Stimulated activated CD4-positive, alpha-beta T cell treated with anti-CD3 and anti-CD28 coated beads, Interleukin-15, amount 100 ng/mL, for 48 hours (primary cell): ENCODE measurements at regions not wholly inside any gene's neighbourhood (a gene's known extent, or its start where the extent isn't known, plus 50 kb on each side); places are given as distances from the start of the nearest gene placed in this dataset.
"Not testable (repeated sequence)": the region's sequence is repeated elsewhere in the genome, so short reads cannot be mapped to it uniquely, and the experiment has no call there.

ENCODE experiments used
- DNase-seq, 2 donors: peaks; one replicate each; pipeline ENCODE4 v3.0.0-alpha.2; 2020; ENCODE audit warnings: low read depth in 2 of 2

DNA sequence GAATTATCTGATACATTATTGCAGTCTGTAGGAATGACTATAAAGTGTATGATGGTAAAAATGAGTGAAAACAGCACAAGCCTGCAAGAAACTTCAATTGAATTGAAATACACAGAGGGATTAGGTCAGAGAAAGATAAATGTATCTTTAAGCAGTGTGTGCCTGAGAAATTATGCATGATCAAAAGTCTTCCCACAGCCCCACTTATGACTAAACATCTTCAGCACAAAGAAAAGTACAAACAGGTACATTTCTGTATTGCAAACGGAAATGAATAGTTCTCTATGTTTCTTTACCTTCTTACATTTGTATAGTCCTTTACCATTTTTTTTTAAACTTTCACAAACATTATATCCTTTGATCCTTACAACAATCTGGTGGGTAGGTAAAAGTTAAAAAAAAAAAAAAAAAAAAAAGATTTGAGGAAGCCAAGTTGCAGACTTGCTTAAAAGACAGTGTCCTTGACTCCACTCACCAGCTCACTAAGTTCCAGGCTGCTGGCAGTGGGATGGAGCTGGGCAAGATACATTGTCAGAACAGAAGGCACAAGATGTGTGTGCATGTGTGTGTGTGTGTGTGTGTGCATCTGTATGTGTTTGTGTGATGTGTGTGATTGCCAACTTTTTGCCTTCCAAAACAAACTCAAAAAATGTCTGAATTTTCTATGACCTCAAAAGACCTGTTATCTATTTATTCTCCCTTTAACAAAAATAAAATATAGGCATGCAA, 423.7 kb upstream of the ACVR2A start:
- no peak for DNase-seq

DNA sequence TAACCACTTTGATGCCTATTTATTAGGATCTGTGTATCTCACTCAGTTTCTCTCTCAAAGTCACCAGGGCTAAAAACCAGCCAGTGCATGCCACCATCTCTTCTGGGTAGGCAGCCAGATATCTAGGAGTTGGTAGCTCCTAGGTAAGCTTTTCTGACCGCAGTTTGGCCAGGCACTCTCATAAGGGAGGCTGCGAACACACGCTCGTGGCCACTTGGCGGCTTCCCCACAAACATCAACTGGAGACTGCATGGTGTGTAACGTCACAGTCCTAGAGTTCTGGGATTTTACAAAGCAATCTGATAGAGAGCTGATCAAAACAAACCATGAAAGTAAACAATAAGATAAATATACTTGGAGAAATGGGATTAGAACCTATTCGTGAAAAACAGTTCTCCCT, 424.3 kb upstream of the ACVR2A start:
- no peak for DNase-seq

DNA sequence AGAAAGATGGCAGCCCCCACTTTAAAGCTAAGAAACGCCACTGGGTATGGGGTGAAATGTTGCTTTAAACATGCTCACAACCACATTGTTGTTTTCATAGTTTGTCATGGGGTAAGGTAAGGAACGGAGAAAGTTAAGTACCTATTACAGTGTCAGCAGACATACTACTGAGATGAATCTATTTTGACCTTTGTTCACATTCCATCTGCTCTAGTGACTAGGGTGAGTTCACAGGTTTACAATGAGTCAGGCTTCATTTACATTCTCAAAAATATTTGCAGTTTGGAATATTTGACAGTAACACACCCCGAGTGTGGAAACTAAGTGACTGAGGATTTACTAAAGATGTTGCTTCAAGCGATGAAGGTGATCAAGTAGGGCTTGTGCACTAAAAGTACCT, 428.7 kb upstream of the ACVR2A start:
- no peak for DNase-seq

DNA sequence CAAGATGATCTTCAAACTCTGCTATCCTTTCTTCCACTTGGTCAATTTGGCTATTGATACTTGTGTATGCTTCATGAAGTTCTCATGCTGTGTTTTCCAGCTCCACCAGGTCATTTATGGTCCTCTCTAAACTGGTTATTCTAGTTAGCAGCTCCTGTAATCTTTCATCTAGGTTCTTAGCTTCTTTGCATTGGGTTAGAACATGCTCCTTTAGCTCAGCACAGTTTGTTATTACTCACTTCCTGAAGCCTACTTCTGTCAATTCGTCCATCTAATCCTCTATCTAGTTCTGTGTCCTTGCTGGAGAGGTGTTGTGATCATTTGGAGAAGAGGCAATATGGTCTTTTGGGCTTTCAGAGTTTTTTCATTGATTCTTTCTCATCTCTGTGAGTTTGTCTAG, 430.2 kb upstream of the ACVR2A start:
- not testable (repeated sequence) for DNase-seq

DNA sequence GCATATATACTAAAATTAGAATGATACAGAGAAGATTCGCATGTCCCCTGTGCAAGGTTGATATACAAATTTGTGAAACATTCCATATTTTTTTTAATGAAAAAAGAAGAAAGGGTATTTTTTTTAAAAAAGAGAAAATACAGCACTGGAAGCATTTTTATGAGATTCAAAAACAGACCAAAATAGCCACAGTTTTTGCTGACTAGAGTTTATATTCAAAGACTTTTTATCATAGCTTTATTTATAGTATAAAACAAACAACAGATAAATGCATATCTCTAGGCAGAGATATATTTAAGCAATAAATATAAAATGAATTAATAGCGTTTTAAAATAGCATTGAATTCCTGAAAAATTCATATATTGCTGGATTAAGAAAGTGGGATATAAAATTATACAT, 436.5 kb upstream of the ACVR2A start:
- no peak for DNase-seq

DNA sequence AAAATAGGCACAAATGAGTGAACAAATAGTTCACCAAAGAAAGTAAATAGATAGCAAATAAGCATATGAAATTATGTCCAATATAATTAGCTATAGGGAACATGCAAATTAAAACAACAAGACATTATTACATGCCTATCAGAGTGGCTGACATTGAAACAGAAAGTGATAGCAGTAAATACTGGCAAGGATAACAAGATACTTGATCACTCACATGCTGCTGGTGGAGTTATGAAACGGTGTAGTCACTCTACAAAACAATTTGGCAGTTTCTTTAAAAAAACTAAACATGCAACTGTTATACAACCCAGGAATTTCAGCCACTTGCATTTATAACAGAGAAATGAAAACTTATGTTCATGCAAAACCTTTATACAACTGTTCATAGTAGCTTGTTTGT, 439.2 kb upstream of the ACVR2A start:
- DNase-seq, result no peak

DNA sequence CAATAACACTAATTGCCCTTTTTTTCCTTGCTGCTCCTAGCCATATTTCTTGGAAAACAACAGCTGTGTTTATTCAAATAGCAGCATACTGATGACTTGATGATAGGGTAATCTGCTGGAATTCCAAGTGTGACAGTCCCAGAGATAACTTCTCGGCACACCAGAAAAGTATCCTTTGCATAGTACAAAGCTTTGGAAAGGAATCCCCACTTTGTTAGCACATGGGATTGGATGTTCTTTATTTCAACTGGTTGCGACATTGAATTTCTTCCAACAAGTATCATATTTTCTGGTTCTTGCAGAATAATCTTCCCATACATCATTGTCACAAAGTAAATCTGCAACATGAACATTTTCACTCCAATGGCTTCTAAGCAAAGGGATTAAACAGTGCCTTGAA, 445.8 kb upstream of the ACVR2A start:
- no peak for DNase-seq

DNA sequence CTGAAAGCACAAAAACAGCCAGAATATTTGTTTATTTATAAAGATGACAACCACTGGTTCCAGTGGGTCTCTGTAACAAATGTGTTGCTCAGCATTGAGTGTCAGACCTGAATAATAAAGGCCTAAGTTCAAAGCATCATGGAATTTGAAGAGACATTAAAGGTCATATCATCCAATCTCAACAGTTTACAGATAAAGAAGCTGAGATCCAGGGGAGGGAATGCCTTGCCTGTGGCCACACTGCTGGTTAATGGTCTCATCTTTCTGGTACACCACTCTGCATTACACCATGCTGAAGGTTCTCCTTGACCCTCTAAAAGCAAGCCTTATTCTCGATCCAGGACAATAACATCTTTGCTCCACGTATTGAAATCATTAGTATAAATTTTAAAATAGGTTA, 446.5 kb upstream of the ACVR2A start:
- DNase-seq, result no peak

DNA sequence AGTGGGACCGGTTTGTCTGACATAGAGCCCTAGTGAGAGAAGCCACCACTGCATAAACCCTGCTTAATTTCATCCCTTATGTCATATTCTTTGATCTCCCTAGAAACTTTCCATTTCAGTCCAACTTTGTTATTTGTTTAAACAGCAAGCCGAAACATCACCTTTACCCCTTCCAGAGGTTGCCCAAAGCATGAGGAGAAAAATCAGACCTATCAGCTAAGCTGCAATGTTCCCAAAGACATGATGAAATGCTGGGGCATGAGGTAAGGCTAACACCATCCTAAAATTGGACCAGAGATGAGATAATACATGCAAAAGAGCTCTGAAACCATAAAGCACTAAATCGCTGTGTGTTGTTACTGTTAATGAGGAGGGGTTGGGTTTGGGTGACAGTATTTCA, 447.9 kb upstream of the ACVR2A start:
- no peak for DNase-seq

DNA sequence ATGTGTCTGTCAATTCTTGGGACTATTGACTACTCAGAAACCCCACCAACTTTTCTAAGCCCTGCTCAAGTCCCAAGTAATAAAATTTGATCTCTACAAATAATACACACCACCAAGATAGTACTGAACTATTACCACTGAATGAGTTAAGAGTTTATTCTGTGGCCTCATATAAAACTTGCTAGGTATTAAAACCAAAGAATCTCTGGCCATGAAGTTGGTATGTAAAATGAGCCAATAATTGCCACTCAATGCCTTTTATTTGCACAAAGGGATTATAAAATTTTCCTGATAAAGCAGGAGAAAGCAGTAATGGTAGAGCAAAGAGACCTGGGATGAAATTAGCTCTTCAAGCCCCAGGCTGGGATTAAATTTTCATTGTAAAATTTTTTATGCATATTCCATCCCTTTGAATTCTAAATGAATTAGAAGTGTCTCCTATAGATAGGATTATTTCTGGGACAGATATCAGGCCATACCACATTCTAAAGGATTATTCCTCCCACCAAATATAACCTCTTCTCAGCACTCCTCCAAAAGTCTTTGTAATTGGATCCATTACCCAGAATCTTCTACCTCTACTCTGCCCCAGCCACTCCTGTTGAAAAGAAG, 450.5 kb upstream of the ACVR2A start:
- DNase-seq, result no peak

DNA sequence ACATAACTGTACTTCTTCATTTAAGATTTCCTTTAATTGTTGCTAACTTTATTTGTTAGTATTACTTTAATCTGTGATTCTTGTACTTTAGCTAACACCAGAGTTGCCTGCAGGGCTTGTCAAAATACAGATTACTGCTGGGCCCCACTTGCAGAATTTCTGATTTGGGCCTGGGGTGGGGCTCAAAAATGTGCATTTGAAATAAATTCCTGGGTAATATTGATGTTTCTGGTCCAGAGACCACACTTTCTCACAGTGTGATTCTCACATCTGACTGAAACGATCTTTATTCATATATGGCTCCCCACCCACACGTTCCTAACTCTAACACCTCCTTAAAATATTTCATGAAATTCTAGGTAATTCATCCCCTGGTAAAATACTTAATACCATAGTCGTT, 452.6 kb upstream of the ACVR2A start:
- DNase-seq, result no peak

DNA sequence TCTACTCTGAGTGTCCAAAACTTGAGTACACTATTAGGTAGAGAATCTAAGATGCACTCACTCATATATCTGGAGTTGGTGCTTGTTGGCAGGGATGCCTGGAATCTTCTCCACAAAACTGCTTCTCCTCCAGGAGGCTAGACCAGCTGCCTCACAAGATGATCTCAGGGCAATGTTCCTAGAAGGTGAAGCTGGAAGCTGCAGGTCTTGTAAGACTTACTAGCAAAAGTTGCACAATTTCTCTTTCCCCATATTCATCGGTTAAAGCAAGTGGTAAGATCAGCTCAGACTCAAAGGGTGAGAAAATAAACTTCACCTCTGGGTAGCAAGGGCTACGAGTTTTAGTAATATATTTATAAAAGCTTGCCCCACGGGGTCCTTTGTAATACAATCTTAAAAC, 454.4 kb upstream of the ACVR2A start:
- DNase-seq, result no peak

DNA sequence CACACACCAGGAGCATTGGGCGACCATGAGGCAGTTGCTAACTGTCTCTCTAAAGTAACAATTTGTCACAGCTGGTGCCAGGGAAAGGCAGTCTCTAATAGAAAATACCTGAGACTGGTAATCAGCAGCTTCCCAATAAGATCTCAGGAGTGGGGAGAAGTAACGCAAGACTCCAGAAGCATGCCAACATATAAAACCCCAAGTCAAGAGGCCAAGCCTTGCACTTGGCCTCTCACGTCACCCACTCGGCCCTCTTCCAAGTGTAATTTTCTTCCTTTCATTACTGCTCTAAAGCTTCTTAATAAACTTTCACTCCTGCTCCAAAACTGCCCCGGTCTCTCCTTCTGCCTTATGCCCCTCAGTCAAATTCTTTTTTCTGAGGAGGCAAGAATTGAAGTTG, 455.6 kb upstream of the ACVR2A start:
- no peak for DNase-seq

DNA sequence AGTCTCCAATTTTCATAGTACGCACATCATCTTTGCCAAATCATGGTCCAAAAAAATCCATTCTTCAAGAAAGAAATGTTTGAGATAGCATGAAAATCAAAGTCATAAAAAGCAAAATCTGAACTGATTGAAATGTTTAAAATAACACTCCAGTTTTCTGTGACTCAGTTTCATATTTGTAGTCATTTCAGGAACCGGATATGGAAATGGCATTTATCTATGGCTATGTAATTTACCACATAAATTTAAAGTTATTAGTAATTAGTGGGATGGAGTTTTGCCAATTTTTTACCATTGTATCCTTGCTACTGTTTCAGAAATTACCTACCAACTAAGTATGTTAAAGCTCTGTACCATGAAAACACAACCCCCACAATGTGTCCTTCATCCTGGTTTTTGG, 456.6 kb upstream of the ACVR2A start:
- no peak for DNase-seq

DNA sequence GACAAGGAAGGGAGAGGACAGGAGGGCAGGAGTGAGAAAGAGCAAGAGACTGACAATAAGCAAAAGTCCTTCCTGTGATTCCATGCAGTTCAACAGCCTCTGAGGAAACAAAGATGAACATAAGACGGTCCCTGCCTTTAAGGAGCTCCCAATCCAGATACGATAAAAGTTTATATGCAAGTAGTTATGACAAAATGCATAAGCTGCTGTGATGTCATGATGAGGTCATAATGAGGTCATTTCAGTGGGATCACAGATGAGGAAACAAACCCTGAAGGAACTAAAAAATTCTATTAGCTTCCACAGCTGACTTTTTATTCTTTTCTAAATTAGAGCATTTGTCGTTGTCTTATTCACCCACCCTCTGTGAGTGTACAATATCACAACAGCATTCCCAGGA, 458.5 kb upstream of the ACVR2A start:
- no peak for DNase-seq

DNA sequence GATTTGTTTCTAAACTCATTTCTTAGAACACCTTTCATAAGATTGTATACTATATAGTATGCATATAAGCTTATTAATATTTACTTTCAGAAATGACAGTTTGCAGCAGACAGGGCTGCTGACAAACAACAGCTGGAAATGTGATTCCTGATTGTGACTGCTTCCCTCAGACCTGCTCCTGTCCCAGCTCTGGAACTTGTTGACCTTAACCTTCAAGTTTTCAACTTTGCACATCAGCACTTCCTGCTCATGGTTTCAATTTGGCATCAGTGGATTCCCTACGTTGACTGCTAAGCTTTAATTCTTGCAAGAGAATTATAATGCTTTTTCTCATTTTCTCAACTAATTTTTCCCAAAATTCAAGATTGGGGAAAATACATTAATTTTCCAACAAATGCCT, 459.2 kb upstream of the ACVR2A start:
- DNase-seq, result no peak

DNA sequence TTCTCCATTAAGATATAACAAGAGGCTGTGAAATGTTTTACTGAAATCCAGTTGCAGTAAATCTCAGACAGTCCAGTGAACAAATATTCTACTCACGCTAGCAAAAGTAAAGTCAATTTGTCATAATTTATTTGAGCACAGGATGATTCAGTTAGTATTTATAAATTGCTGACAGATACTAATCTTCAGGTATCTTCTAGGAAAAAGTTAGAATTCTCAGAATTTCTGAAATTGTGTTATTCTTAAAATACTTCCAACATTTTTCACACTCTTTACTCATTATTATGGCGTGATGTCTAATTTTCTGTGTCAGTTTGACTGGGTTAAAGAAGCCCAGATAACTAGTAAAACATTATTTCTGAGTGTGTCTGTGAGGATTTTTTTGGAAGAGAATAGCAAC, 460.2 kb upstream of the ACVR2A start:
- no peak for DNase-seq

DNA sequence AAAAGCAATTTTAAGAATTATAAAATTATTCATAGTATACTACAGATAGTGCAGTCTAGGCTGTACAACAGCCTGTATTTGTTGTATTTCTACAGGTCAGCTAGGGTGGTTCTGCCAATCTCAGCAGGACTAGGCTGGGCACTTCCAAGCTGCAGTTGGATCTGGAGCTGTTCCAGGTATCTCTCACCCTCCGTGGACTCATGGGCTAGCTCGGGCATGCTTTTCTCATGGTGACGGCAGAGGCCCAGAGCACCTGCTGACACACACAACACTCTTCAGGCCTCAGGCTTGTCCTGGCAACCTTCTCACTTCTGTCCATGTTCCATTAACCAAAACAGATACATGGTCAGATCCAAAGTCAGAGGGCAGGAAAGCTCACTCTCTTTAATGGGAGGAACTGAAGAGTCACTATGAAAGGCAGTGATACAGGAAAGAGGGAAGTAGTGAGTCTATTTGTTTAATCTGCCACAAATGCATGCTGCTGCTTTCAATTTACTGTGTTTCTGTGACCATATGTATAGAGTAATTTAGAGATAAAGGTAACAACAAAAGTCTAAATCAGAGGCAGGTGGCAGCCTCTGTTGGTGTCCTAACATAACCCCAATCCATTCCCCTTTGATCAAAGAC, 462.4 kb upstream of the ACVR2A start:
- no peak for DNase-seq

DNA sequence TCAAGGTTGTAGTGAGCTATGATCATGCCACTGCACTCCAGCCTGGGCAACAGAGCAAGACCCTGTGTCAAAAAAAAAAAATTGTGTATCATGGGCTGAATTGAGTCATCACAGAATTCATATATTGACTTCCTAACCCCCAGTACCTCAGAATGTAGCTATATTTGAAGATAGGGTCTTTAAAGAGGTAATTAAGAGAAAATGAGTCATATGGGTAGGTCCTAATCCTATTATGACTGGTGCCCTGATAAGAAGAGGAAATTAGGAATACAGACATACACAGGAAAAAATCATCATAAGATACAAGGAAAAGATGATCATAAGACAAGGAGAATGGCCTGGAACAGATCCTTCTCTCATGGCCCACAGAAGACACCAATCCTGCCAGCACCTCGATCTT, 466.4 kb upstream of the ACVR2A start:
- no peak for DNase-seq

DNA sequence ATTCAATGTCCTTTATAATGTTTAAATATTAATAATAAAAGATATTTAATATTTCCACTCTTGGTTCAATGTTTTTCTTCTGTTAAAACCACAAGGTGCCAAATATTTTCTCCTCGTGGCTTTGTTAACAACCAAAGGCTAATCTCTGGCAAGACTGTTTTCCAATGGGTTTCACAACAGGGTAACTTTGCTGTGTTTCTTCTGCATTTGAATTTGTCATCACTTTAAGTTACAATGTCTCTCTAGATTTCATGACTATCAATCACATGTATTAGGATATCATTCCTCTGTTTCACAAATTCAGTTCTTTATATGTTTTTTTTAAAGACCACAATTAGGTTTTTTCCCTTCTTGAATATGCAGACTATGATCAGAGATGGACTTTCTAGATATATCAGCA, 469.8 kb upstream of the ACVR2A start:
- DNase-seq, result no peak

DNA sequence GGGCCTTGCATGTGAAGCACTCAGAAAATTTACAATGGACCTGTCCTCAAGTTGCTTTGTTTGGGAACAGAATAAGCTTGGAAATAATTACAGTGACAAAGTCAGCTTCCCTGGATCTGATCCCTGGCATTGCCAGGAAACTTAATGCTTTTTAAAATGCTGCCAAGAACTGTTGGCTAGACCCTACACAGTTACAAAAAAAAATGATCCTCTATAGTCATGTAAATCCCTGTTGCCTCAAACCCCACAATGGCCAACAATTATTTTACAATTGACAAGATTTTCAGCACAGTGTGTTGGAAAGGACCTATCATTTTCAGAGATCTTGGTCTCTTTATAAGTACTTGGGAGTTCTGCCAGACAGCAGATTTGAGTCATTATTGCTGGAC, 470.4 kb upstream of the ACVR2A start:
- DNase-seq, result no peak

DNA sequence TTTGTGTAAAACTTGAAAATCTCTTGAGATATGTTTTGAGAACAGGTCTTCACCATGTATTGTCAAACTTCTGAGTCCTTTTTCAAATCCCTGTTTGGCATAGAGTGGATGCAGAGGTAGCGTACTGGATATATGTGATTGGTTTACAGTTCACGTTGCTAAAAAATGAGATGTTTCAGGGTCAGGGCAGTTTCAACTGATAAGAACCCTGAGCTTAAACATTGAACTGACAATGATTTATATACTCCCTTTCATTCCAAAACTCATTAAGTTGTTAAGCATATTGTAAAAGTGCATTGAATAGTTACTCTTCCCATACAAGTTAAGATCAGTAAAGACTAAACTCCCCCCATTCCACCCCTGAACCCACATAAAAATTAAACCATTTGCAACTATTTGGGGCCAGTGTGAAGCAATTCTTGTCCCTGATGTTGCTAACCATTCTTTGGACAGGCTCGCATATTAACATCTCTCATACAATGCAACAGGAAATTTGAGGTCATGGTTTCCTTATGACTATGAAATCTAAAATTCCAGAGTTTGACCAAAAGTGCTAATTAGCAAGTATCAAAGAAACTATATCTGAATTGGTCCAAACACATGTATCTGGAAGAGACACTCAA, 470.9 kb upstream of the ACVR2A start:
- no peak for DNase-seq

DNA sequence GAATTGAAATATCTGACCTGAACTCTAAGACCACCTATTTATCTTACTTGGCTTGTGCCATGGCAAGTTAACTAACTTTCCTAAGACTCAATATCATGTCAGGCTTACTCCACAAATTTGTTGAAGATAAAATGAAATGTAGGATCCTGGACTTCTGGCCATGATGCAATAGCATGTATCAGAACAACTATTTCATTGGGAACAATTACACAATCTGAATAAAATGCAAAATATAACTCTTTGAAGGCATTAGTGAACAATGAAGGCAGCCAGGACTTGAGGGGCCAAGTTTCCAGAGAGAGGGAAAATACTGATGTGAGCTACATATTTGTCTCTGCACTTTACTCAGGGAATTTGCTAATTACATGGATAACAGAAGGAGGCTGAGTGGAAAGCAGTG, 476.5 kb upstream of the ACVR2A start:
- DNase-seq, result no peak
